ENCODE measurements at regions not wholly inside any gene's neighbourhood (a gene's known extent, or its start where the extent isn't known, plus 50 kb on each side); places are given as distances from the start of the nearest gene placed in this dataset.

DNA sequence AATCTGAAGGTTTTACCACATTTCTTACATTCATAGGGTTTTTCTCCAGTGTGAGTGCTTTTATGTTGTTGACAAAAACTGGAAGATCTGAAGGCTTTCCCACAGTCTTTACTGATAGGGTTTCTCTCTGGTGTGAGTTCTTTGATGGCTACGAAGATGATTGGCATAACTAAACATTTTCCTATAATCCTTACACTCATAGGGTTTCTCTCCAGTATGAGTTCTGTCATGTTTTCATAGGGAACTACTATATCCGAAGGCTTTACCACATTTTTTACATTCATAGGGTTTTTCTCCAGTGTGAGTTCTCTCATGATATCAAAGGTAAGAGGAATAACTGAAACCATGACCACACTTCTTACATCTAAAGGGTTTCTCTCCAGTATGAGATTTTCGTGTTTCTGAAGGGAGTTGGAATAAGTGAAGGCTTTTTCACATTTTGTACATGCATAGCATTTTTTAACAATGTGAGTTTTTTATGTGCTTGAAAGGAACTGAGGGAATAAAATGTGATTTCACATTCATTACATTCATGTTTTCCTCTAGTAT, 1987.7 kb downstream of the TP53TG3F start:
- TF ChIP-seq, protein P1, sequence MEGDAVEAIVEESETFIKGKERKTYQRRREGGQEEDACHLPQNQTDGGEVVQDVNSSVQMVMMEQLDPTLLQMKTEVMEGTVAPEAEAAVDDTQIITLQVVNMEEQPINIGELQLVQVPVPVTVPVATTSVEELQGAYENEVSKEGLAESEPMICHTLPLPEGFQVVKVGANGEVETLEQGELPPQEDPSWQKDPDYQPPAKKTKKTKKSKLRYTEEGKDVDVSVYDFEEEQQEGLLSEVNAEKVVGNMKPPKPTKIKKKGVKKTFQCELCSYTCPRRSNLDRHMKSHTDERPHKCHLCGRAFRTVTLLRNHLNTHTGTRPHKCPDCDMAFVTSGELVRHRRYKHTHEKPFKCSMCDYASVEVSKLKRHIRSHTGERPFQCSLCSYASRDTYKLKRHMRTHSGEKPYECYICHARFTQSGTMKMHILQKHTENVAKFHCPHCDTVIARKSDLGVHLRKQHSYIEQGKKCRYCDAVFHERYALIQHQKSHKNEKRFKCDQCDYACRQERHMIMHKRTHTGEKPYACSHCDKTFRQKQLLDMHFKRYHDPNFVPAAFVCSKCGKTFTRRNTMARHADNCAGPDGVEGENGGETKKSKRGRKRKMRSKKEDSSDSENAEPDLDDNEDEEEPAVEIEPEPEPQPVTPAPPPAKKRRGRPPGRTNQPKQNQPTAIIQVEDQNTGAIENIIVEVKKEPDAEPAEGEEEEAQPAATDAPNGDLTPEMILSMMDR (IDR thresholded peaks at IDR 0.05; ENCODE audit: low read depth, low read length, poor library complexity, severe bottlenecking) = no peak
- no peak for TF ChIP-seq EZH2phosphoT487 (IDR thresholded peaks at IDR 0.05; ENCODE audit: borderline replicate concordance, low read length)

All from DOHH2 (cell line).